Activated CD4-positive, alpha-beta T cell treated with anti-CD3 and anti-CD28 coated beads, Interleukin-2, amount 50 U/mL, for 48 hours (primary cell): ENCODE measurements at regions not wholly inside any gene's neighbourhood (a gene's known extent, or its start where the extent isn't known, plus 50 kb on each side); places are given as distances from the start of the nearest gene placed in this dataset.

Experiments used
- DNase-seq, 2 experiments: peaks; one replicate each; pipeline ENCODE4 v3.0.0-alpha.2; 2020

DNA sequence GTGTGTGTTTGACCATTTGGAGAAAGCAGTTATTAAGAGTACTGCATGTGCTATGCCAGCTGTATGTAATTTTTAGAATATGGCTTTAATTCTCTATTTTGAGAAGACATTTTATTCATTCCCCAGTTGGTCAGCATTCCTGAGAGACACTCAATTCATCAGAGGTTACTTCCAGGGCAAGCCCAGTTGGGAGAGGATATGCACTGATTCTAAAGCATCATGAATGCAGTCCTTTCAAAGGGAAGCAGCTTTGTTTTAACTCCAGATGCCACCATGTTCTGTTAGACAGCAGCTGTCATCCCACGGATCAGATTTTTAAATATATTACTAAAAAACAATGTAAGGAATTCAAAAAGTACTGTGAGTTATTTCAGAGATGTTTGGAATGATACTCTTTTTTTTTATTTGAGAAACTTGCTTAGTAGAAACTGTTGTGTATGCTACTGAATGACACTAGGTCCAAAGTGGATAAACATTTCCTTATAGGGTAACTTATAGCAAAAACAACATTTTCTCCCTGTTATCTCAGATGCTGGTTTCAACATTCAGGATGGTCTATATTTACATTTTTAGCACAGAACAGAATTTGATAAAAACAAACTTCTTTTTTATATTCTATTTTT is 149.5 kb upstream of the B3GALT2 start:
- no peak for DNase-seq

DNA sequence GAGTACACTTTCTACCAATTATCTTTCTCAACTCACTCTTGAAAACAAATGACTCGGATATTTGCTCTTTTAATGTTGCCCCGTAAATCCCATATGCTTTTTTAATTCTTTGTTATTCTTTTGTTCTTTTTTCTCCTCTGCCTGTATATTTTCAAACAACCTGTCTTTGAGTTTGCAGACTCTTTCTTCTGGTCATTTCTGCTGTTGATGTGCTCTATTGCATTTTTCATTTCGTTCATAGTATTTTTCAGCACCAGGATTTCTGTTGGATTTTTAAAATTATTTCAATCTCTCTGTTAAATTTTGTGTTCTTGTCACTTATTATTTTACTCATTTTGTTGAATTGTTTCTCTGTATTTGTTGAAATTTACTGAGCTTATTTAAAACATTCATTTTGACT is 146.8 kb upstream of the B3GALT2 start:
- DNase-seq: no peak

DNA sequence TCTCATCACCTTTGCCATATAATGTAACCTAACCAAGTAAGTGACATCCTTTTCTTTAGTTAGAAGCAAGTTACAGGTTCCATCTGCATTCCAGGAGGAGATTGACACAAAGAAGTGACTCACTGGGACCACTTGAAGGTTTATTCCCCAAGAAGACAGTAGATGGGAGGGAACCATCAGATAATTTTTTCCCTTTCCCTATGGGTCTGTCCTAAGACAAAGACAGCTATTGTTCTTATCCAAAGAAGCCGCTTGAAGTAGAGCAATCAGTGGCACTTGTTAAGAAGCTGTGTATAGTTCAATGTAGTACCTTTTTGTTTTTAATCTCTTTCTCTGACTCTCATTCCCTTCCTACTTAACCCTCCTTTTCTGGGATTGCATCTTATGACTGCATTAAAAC is 139.9 kb upstream of the B3GALT2 start:
- DNase-seq: no peak

DNA sequence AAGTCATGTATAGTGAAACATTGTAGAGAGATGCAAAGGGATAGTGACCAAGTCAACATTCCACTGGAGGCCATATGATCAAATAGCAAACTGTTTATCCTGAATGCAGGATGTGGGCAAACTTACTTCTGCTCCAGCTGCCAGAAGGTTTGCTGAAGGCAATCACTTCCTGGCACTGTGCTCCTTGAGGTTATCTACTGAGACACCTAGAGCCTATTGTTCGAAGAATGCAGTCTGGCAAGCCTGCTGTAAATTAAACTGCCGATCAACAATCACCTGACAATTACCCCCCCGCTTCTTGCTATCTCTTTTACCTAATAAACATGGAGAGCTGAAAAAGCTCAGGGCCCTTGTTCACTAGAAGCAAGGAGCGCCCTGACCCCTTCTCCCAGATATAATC is 139.4 kb upstream of the B3GALT2 start:
- DNase-seq: no peak

DNA sequence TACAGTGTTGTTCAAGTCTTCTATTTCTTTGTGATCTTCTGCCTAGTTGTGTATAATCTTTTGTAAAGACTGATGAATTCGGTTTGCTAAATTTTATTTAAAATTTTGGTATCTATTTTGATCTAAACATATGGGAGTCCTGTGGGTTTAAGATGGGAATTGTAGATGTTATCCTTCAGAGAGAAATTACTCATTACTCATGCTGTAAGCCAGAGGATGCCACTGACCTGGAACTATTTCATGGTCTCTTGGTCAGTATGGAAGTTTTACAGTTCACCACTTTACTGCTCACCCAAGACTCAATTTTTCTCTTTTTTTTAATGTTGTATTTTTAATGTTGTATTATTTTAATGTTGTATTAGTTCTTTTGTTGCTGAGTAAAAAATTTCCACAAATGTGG is 138.6 kb upstream of the B3GALT2 start:
- DNase-seq: no peak

DNA sequence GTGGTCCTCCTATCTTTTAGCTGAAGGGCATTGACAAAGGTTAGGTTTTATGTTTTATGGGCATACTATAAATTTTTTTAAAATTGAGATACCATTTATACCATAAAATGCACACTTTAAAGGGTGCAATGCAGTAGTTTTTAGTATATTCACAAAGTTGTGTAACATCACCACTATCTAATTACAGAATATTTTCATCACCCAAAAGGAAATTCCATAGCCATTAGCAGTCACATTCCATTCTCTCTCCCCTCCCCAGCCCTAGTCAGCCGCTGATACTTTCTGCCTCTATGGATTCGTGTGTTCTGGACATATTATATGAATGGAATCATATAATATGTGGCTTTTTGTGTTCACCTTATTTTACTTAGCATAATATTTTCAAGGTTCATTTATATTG is 135.8 kb upstream of the B3GALT2 start:
- no peak for DNase-seq

DNA sequence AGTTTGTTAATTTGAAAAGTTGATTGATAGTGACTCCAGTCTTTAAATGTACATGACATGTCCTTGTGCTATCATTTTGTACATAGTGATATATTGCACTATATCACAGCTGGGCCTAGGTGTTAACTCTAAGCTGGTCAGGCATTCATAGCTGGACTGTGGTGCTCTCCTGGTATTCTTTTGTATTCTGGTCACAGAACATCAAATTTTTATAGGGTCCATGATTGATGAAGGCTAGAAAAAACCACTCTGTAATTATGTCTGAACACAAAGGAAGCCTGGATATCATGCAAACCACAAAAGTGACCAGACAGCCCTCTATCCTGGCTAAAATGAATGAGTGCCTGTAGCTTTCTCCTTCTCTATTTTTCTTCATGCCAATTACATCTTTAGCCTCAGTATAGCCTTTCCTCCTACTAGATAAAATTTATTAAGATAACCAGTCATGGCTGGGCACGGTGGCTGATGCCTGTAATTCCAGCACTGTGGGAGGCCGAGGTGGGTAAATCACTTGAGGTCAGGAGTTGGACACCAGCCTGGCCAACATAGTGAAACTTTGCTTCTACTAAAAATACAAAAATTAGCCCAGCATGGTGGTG is 134.9 kb upstream of the B3GALT2 start:
- no peak for DNase-seq

DNA sequence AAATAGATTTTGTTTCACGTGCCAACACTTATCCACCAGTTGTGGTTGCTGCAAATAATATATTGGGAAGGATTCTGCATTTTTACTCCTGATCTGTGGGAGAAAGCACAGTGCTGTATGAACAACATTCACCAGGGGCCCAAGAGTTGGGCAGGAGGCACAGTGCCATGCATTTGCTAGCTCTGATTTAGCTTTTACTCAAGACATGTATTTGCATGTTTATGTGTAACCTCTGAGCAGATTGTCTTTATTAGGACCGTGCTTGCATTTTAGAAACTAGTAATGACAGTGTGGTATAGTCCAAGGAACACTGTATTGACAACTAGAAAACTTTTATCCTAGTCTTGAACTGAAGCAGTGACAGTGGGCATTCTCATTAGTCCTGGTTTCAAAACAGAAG is 133.9 kb upstream of the B3GALT2 start:
- DNase-seq: no peak

DNA sequence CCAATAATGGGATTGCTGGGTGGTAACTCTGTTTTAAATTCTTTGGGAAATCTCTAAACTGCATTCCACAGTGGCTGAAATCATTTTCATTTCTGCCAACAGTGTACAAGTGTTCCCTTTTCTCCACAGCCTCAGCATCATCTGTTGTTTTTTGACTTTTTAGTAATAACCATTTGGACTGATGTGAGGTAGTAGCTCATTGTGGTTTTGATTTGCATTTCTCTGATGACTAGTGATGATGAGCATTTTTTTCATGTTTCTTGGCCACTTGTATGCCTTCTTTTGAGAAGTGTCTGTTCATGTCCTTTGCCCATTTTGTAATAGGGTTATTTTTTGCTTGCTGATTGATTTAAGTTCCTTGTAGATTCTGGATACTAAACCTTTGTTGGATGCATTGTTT is 131.9 kb upstream of the B3GALT2 start:
- DNase-seq: no peak

DNA sequence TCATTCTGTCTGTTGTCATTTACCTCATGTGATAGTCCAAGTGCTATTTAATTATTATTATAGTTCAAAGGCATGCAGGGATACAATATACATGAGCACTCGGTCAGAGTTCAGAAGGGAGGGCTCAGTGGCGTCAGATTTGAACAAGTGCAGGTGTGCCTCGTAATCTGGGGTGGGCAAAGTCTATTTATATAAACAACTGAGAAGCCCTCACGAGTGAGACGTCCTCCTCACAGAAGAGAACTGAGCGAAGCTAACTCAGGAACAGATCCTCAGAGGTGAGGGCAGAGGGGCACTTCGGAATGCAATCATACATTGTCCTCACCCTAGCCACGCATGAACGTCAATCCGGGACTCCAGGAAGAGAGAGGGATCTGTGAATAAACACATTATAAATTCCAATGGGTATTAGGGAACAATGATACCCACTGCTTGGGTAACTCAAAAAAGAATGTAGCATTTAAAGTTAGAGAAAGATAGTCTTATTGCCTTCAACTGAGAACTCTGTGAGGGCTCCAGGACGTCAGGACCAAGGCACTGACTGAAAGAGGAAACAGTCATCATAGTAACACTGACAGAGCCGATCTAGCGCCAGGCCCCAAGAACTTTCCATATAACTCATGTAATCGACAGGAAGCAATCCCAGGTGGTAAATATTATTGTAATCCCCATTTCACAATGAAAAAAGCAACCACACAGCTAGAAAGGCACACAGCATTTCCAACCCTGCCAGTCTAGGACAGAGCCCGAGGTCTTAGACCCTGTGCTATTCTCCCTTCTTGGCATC is 127.1 kb upstream of the B3GALT2 start:
- no peak for DNase-seq

DNA sequence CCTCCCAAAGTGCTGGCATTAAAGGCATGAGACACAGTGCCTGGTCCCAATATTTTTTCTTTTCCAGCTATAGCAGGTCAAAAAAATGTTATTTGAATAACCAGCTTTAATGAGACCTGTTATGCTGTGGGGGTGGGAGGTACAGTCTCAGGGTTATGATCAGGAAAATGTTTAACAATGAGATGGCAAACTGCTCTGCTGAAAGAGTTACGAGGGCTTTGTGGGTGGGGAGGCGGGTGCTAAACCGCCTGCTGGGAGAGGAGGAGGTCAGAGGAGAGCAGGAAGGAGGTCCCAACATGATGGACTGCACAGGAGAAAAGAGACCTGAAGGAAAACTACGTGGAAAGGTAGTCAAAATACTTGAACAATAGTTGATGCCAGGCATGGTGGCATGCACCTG is 126.0 kb upstream of the B3GALT2 start:
- DNase-seq: no peak

DNA sequence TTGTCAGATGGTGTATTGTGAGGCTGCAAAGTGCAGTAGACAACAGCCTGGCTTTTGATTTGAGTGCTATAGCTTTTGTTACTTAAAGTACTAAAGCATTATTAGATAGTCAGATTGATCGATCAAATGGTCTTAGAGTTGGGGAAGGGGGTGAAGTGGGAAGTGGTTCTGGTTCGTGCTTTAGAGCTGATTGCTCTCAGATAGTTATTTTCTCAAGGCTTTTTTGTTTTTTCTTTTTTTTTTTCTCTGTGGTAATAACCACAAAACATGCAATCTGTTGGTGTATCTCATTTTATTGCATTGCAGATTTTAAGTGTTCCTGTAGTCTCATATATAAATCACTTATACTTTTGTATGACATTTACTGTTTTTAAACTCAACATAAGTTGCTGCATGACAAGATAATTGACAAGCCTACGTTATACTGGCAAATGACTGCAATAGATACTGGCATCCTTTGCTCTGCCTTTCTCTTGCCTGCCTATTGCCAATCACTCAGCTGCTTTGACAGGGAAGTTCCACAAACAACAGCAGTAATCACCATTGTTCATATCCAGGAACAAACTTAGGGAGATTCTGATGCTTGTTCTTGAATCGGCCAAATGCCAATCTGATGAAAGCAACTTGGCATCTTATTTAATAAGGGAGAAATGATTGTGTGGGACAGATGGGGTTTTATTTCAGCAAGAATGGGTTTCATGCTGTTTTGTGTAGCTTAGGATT is 125.0 kb upstream of the B3GALT2 start:
- no peak for DNase-seq

DNA sequence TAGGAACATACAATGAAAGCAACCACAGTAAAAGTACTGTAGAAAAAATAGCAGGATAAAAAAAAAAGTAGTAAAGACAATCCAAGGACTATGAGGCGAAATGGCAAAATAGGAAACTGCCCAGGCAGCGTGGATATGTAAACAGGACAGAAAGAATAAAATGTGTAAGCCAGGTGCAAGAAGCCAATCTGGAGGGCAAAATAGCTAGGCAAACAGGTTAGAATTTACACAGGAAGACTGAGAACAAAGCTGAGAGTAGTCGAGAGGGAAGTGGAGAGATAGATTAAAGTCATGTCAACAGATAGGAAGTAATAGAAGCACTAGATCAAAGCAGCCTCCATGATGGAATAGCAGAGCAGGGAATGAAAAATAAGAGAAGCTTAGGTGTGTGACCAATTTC is 124.2 kb upstream of the B3GALT2 start:
- DNase-seq: no peak

DNA sequence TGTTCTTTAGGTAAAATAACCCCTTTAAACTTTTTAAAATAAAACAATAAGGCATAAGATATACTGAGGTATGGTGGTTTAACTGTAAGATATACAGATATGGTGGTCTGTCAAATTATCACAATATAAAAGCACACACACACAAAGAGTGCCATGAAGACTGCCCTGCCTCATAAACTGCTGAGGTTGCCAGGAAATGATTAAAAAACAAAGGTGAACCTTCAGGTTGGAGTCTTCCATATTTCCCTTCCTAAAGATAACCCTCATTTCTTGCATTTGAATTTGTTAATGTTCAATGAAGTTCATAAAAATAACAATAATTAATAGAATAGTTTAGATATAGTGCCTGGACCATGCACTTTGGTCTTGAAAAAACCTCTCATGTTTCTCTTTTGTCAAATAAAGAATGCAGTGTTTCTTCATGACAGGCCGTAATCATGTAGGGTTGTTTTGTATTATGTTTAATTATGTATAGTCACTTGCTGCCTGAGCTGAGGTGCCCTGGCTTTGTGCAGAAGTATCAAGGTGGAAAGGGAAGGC is 123.6 kb upstream of the B3GALT2 start:
- no peak for DNase-seq

DNA sequence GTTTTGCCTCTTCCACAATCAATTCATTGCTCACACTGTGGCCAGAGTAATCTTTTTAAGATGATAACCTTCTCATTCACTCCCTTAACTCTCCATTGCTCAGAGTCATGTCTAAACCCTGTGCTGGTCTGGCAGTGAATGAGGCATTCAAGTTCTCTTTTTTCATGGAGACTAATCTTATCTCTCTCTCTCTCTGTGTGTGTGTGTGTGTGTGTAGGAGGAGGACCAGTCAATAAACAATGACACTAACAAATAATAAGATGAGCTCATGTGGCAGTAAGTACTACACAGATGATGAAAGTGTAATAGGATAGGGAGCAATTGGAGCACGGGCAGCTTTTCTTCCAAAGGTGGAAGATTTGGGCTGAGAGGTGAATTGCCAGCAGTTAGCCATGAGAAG is 122.0 kb upstream of the B3GALT2 start:
- DNase-seq: no peak

DNA sequence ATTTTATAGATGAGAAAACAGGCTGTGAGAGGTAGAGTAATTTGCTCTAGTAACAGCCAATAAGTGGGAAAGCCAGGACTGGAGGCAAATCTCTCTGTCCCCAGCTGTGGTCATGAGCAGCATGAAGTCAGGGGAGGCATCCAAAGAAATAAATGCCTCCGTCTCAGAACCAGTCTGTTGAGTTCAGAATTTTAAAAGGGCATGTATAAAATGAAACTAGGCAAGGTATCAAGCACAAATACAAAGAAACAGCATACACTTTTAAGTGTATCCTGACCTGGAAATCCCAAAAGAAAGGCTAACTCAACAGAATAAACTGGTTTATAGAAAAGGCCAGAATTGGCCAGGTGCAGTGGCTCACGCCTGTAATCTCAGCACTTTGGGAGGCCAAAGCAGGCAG is 120.0 kb upstream of the B3GALT2 start:
- no peak for DNase-seq
